NCI-H2196 treated with DMSO at 0.1 percent for 48 hours (cell line): ENCODE measurements at regions not wholly inside any gene's neighbourhood (a gene's known extent, or its start where the extent isn't known, plus 50 kb on each side); places are given as distances from the start of the nearest gene placed in this dataset.

Experiments
- DNase-seq: peaks from one replicate; lab custom pipeline; 2025; ENCODE audit not compliant: unreplicated experiment; lab: John Stamatoyannopoulos, UW

GRCh38 chr5:174326372-174326771, 280.9 kb downstream of the NSG2 start:
- no peak for DNase-seq

GRCh38 chr5:174327317-174327864, 281.9 kb downstream of the NSG2 start:
- DNase-seq, result peak; percentile 80

- no peak for DNase-seq
Observed at GRCh38 chr5:174327896-174328295, 282.4 kb downstream of the NSG2 start.

- no peak for DNase-seq
Observed at GRCh38 chr5:174328631-174329299, 283.3 kb downstream of the NSG2 start.

- DNase-seq, result no peak
Observed at GRCh38 chr5:174329738-174330137, 284.2 kb downstream of the NSG2 start.

GRCh38 chr5:174335682-174336364, 290.3 kb downstream of the NSG2 start:
- no peak for DNase-seq

- no peak for DNase-seq
Observed at GRCh38 chr5:174336479-174336878, 291.0 kb downstream of the NSG2 start.

GRCh38 chr5:174337276-174338184, 292.0 kb downstream of the NSG2 start:
- no peak for DNase-seq

GRCh38 chr5:174338185-174339010, 292.9 kb downstream of the NSG2 start:
- no peak for DNase-seq

- DNase-seq, result no peak
Observed at GRCh38 chr5:174339130-174339529, 293.6 kb downstream of the NSG2 start.

- no peak for DNase-seq
Observed at GRCh38 chr5:174340226-174340625, 294.7 kb downstream of the NSG2 start.

GRCh38 chr5:174342696-174343095, 297.2 kb downstream of the NSG2 start:
- DNase-seq, result no peak

GRCh38 chr5:174343826-174344225, 298.3 kb downstream of the NSG2 start:
- no peak for DNase-seq

GRCh38 chr5:174344335-174344734, 298.8 kb downstream of the NSG2 start:
- no peak for DNase-seq

- DNase-seq, result no peak
Observed at GRCh38 chr5:174347183-174347582, 301.7 kb downstream of the NSG2 start.

GRCh38 chr5:174348311-174348981, 302.9 kb downstream of the NSG2 start:
- DNase-seq, result no peak

GRCh38 chr5:174352681-174353080, 307.2 kb downstream of the NSG2 start:
- no peak for DNase-seq

GRCh38 chr5:174354571-174354970, 309.1 kb downstream of the NSG2 start:
- DNase-seq, result no peak

GRCh38 chr5:174355208-174355612, 309.7 kb downstream of the NSG2 start:
- DNase-seq, result no peak

- no peak for DNase-seq
Observed at GRCh38 chr5:174355995-174356394, 310.5 kb downstream of the NSG2 start.
